Astrocyte of the spinal cord (primary cell): ENCODE measurements at regions not wholly inside any gene's neighbourhood (a gene's known extent, or its start where the extent isn't known, plus 50 kb on each side); places are given as distances from the start of the nearest gene placed in this dataset.
"Not testable (repeated sequence)": the region's sequence is repeated elsewhere in the genome, so short reads cannot be mapped to it uniquely, and the experiment has no call there.

ENCODE experiments used
- DNase-seq: peaks from one replicate; pipeline ENCODE4 v3.0.0; 2011; ENCODE audit warnings: low read depth, low spot score
- H3K4me3 ChIP-seq: 2 replicates; pipeline ENCODE4 v1.5.1; 2011; ENCODE audit warnings: low read depth, mild to moderate bottlenecking, low read length, moderate library complexity
- CTCF ChIP-seq: IDR thresholded peaks from 2 replicates; pipeline ENCODE4 v1.5.1; 2012; ENCODE audit warnings: low read depth, mild to moderate bottlenecking, low read length, inconsistent platforms
- in situ Hi-C: cut with HindIII; loops from 2 replicates; pipeline ENCODE4 v1.10.0; 2017; ENCODE audit warnings: low sequenced_read_pairs

GRCh38 chr4:138577826-138578225 is 335.7 kb upstream of the SLC7A11 start:
- DNase-seq, in situ Hi-C loops, H3K4me3 ChIP-seq: not testable (repeated sequence)
- TF ChIP-seq CTCF, result peak; percentile 16

- TF ChIP-seq CTCF, result no peak
- in situ Hi-C loops, result no loop called here
- no peak overlapping the region for H3K4me3 ChIP-seq
- no peak for DNase-seq
Observed at GRCh38 chr4:138577145-138577544, 335.0 kb upstream of the SLC7A11 start.

- DNase-seq, result peak; percentile 51
- in situ Hi-C loops, result no loop called here
Observed at GRCh38 chr4:138576684-138577083, 334.5 kb upstream of the SLC7A11 start.

GRCh38 chr4:138573246-138573645 is 331.1 kb upstream of the SLC7A11 start:
- no peak for TF ChIP-seq CTCF
- DNase-seq, result no peak
- in situ Hi-C loops, result no loop called here
- H3K4me3 ChIP-seq, result no peak overlapping the region

More at GRCh38 chr4:138576684-138577083, 334.5 kb upstream of the SLC7A11 start:
- no peak overlapping the region for H3K4me3 ChIP-seq
- TF ChIP-seq CTCF, result peak; percentile 52

GRCh38 chr4:138572007-138572406 is 329.9 kb upstream of the SLC7A11 start:
- H3K4me3 ChIP-seq, result no peak overlapping the region
- no peak for TF ChIP-seq CTCF
- in situ Hi-C loops, result no loop called here
- DNase-seq, result no peak

- H3K4me3 ChIP-seq, result no peak overlapping the region
- no peak for DNase-seq
- in situ Hi-C loops, result no loop called here
- no peak for TF ChIP-seq CTCF
Observed at GRCh38 chr4:138567696-138568095, 325.5 kb upstream of the SLC7A11 start.

- no peak for DNase-seq
- no peak overlapping the region for H3K4me3 ChIP-seq
- no peak for TF ChIP-seq CTCF
- in situ Hi-C loops, result no loop called here
Observed at GRCh38 chr4:138565576-138565975, 323.4 kb upstream of the SLC7A11 start.
